ENCODE measurements at regions not wholly inside any gene's neighbourhood (a gene's known extent, or its start where the extent isn't known, plus 50 kb on each side); places are given as distances from the start of the nearest gene placed in this dataset.
"Not testable (repeated sequence)": the region's sequence is repeated elsewhere in the genome, so short reads cannot be mapped to it uniquely, and the experiment has no call there.

DNA sequence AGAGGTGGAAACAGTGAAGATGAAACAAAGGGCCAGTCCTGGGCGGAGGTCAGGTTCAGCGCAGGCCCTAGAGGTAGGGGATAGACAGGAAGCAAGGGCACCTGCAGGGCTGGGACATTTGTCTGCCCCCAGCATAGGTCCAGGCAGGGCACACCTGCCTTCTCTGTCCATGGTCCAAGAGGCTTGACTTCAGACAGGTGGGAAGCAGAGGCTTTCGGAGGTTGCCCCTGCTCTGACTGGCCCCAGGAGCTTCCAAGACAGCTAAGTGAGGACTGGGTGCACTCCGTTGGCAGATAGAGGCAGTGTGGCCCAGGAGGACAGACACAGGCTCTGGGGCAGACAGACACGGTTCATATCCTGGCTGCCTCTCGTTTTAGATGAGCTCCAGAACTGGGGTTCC, 71.6 kb upstream of the GRB10 start:
- DNase-seq = no peak

DNA sequence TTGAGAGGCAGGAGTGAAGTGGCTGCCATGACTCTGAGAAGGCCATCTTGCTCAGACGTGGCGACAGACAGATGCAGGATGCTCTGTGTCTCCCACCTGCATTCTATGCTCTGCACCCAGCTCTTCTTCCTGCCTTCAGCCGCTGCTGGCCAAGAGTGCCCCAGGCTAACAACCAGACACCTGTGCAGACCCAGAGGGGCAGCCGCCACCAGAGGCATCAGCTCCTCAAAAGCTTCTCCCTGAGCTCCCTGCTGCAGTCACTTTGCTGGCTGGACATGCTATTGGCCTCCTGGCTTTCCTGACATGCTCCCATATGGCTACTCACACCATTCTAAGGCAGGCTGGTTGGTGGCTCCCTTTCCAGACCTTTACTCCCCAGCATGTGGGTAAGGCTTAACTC, 70.6 kb upstream of the GRB10 start:
- DNase-seq = no peak

DNA sequence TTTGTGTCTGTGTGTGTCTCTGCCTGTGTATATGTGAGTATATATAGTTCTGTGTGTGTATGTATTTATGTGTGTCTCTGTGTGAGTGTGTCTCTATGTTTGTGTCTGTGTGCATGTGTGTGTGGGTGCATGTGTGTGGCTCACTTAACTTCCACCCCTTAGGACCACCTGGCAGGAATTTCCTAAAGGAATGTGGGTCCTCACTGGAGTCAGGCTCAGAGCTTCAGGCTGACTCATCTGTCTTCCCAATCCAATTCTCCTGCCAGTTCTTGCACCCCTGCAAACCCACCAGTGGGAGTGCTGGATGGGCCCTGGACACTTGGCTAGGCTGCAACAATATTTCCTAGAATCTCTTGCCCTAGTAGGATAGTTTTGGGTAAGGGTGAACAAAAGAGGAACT, 70.2 kb upstream of the GRB10 start:
- DNase-seq = no peak

DNA sequence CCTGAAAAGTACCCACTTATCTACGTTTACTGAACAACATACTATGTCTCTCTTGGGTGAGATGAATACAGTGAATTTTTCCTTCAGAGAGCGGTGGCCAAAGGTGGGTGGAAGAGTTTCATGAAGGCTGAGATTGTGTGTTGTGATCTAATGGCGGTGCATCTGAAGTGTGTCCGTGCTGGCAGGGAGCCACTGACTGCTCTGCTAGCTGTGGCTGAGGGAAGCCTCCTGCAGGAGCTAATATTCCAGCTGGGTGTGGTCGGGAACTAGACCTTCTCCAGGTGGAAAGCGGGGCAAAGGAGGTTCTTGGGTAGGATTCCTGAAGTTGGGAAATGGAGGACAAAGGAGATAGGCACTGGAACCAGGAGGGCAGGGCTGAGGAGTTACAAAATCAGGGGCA, 69.2 kb upstream of the GRB10 start:
- DNase-seq = no peak

DNA sequence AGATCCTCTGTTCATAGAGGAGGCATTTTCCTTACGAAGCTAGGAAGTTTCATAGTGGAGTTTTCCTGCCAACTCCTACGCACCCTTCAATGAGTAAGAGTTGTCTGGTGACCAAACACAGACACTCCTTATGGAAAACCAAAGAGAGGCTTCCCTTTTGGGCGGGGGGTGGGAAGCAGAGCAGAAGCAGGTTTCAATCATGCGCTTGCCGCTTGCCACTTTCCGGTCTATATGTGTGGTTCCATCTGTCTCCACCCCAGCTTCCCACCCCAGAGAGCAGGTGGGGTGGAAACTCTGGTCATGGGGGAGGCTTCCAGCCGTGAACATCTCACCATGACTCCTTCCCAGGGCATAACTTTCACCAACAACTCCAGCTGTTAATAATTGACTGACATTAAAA, 68.8 kb upstream of the GRB10 start:
- no peak for DNase-seq

DNA sequence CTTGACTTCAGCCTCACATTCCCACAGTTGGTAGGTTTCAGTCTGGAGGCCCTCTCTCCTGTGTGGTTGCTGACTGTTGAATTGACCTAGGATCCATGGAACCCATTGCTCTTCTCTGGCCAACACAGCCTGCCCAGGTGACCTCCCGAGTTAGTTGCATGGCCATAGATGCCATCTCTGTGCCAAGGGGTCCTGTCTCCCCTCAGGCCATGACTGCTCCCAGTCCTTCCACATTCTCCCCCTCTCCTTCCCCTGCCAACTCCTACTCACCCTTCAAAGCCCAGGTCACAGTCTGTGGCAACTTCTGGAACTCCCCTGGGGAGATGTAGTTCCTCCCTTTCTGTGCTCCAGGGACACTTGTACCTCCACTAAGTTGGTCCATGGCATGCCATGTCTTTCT, 67.3 kb upstream of the GRB10 start:
- no peak for DNase-seq

DNA sequence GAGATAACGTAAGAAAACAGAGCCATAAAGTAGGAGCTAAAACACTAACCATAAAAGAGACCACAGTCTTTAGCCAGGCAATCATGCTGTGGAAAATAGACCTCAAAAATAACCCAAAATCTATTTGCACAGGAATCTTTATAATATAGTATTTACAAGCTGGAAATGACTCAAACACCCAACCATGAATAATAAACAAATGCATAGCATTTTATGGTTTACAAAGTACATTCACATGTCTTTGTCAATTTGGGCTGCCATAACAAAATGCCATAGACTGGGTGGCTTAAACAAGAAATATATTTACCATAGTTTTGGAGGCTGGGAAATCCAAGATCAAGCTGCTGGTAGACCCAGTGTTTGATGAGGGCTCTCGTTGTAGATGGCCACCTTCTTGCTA, 65.5 kb upstream of the GRB10 start:
- DNase-seq = no peak

DNA sequence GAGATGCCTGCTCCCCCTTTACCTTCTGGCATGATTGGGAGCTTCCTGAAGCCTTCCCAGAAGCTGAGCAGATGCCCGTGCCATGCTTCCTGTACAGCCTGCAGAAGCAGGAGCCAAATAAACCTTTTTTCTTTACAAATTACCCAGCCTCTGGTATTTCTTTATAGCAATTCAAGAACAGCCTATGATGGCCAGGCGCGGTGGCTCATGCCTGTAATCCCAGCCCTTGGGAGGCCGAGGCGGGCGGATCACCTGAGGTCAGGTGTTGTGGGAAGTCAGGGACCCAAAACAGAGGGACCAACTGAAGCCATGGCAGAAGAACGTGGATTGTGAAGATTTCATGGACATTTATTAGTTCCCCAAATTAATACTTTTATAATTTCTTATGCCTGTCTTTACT, 62.2 kb upstream of the GRB10 start:
- not testable (repeated sequence) for DNase-seq

DNA sequence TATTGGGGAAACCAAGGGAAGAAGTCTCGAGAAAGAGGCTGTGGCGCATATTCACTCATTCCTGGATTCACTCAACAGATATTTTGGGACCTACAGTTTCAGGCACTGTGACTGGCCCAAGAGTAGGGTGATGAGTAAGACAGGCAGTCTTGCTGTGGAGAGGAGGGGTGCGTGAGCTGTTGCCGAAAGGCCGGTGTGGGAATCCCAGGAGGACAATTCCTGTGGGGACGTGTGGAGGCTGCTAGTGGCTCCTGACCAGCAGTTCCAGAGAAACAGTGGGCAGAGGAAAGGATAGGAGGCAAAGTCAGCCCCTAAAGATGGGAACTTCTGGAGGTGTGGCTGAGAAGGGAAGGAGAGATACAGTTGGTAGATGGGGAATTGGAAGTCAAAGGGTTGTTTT, 59.3 kb upstream of the GRB10 start:
- no peak for DNase-seq

DNA sequence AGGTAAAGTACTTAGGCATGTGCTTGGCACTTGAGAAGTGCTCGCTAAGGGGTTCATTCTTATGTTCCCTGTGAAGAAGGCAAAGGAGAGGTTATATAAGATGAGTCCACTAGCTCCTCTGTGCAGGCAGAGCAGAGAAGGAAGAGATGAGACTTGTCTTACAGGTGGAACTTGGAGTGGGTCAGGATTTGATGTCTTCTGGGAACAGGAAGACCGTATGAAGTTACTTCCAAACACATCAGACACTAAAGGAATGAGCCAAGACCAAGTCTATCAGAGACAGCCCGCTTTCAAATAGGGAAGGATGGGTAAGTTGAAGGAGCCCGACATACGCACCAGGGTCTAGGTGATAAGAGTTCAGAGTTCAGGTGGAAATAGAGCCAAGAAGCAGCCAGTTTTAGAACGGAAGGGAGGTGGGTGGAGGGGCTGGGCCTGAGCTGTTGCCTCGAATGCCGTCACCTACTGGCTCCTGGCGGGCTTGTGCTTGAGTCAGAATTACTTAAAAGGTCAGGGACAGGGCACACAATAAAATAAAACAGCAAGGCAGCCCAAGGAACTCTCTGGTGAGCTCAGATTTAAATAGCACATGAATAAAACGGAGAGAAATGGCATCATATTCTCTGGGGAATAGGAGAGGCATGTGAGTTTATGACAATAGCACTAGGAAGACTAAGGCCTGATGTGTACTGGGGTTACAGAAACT, 56.1 kb upstream of the GRB10 start:
- no peak for DNase-seq

DNA sequence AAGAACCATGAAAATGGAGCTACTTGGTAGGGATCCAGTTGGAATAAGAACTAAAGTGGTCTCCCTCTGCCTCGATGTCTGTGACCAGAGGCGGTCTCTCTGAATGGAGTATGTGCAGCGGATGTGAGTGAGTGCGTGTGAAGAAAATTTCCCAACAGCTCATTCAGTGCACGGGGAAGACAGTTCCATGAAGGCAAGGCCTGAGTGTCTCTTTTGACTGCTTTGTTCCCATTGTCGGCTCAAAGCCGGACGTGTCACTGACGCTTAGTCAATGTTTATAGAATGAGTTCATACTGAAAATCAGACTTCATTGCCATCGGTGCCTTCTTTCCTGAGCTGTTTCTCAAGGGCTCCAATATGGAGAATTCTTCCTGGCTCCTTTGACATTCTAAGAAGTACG, 55.3 kb upstream of the GRB10 start:
- no peak for DNase-seq

DNA sequence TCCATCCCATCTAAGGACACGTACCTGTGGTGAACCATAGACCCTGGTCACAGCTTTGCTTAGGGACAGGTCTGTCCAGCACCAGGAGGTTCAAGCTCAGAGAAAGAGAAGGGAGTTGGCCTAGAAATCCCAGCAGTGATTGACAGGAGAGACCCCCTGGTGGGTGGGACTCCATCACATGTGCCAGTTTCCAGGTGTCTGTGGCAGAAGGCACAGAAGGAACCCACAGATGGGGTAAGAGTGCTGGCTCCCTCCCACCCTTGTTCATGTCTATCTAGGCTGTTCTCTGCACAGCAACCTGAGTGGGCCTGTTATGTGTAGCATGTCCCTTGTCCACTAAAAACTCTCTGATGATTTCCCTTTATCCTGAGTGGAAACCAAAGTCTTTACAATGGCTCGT, 54.0 kb upstream of the GRB10 start:
- DNase-seq = no peak

DNA sequence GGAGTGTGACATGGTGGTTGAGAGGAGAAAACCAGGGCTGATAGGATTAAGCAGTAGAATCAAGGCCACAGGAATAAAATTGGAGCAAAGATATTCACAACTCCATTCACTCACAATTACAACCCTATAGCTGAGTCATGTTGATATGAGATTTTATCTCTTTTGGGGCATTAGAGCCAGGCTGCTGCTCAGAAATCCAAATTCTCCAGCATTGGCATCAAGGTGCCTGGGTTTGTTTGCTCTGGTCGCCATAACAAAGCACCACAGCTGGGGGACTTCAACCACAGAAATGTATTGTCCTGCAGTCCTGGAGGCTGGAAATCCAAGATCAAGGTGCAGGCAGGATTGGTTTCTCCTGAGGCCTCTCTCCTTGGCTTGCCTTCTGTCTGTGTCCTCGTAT, 52.5 kb upstream of the GRB10 start:
- DNase-seq = no peak

DNA sequence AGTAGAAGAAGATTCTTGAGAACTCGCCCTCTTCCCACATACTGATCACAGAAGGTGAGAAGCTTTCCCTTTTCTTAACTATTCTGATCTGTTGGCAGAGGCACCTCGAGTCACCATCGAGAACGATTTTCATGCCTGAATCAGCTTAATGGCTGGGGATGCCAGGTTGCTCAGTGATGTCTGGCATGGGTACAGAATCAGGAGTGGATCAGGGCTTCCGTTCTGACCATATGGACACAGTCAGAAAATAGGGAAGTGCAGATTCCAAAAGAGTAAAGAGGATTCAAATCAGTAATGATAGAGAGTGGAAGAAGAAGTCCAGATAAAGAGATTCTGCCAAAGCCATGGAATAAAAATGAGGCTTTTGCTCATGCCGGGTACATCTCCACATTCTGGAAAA, 52.0 kb upstream of the GRB10 start:
- no peak for DNase-seq

DNA sequence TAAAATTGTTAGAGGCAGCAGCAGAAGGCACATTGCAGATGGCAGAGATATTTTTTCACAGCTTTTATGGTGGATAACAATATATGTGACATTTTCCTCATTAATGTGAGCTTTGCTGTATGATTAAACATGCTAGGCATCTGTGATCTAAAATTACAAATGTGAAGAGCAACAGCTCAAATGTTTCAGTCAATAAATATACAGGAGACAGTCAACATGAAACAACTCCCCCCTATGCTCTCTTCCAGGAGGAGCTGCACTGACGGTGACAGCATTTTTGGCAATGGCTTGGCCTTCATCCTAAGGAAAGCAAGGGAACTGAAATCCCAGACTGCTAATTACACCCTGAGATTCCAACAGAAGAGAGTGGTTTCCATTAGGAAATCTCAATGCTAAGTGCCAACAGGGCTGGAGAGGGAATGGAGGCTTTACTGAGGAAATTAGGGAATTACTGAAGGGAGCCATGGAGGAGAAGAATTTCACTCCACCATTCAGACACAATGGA, 51.4 kb upstream of the GRB10 start:
- no peak for DNase-seq

DNA sequence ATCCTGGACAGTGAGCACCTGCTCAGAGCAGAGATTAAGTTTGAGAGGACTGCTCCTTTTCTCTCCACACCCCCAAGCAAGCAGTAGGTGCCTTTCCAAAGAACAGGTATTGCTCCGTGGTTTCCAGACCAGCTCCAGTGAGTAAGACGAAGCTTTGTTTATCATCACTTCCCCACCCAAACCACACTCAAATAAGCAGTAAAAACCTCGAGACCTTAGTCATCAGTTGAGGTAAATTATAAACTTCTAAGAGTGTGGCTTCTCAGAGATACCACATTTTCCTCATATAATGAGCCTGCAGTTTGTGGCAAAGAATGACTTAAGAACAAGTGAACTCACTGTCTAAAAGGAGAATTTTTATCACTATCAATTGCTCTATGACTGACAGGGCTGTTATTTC, 50.0 kb upstream of the GRB10 start:
- DNase-seq = peak; percentile 4 to 17
